GM10266 (cell line): ENCODE measurements at regions not wholly inside any gene's neighbourhood (a gene's known extent, or its start where the extent isn't known, plus 50 kb on each side); places are given as distances from the start of the nearest gene placed in this dataset.

ENCODE experiments used
- DNase-seq: peaks from one replicate; pipeline ENCODE4 v3.0.0; 2012; ENCODE audit errors: extremely low spot score
- CTCF ChIP-seq: IDR thresholded peaks from 2 replicates; pipeline ENCODE4 v1.5.1; 2012; ENCODE audit warnings: mild to moderate bottlenecking, low read depth; ENCODE audit not compliant: control insufficient read depth, insufficient read depth; ENCODE audit errors: missing control alignments

DNA sequence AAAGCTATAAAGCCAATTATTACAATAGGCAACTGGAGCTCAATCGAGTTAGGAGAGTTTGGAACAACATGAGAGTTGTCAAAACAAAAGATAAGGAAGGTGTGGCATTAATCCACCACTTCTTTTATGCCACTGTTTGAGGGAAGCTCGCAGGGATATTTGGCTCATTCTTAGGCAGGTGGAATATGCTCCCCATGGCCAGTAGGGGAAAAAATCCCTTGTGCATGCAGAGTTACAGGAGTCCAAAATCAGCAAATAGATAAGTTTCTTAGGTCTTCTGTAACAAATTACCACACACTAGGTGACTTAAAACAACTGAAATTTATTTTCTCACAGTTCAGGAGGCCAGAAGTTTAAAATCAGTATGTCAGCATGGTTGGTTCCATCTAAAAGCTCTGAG lies 135.4 kb upstream of the SYNPR start:
- no peak for DNase-seq
- TF ChIP-seq CTCF = no peak

- TF ChIP-seq CTCF = no peak
These were observed 132.0 kb upstream of the SYNPR start for GRCh38 chr3:63146154-63146553.

DNA sequence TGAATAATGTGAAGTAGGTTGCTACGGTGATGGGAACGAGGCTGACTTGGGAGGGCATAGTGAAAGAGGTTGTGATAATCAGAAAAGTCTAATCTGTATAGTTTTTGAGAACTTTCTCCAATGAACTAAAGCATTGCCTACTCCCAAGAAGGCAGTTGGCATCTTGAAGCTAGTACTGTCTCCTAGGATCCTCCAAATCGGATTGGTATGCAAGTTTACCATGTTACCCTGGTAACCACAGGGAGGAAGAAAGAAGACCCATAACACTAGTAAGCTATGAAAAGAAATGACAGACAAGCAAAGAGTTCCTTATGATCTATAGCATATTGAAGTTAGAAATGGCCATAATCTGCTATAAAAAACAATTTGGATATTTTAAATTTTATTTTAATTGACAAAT lies 127.2 kb upstream of the SYNPR start:
- TF ChIP-seq CTCF = no peak
- no peak for DNase-seq

More at GRCh38 chr3:63146154-63146553, 132.0 kb upstream of the SYNPR start:
- no peak for DNase-seq

- DNase-seq = no peak
- no peak for TF ChIP-seq CTCF
These were observed 126.2 kb upstream of the SYNPR start for GRCh38 chr3:63151897-63152296.

- TF ChIP-seq CTCF = no peak
- DNase-seq = no peak
These were observed 118.3 kb upstream of the SYNPR start for GRCh38 chr3:63159764-63160163.

DNA sequence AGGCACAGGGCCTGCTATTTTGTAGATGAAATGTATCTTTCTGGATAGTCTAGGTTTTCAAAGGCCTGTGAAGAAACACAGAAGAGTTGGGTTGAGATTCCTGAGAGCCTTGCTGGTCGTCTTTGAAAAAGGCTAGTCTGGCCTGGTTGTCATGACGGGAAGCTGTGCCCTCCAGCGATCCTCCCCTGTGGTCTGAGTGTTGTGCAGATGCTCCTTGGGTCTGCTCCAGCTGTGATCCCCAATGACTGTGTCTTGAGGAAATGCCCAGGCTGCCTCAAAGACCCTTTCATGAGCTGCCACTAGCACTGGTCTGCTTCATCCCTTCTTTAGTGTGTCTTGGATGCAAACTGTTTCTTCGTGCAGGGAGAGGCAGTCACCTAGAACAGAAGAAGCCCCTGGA lies 111.0 kb upstream of the SYNPR start:
- TF ChIP-seq CTCF = no peak
- no peak for DNase-seq

- DNase-seq = no peak
- TF ChIP-seq CTCF = no peak
These were observed 109.9 kb upstream of the SYNPR start for GRCh38 chr3:63168179-63168578.
